Kidney epithelial cell (primary cell): ENCODE measurements at regions not wholly inside any gene's neighbourhood (a gene's known extent, or its start where the extent isn't known, plus 50 kb on each side); places are given as distances from the start of the nearest gene placed in this dataset.

ENCODE experiments used
- DNase-seq: peaks from one replicate; pipeline ENCODE4 v3.0.0-alpha.2; 2010; ENCODE audit warnings: low read depth
- H3K27me3 ChIP-seq: 2 replicates; pipeline ENCODE4 v1.6.0; 2011; ENCODE audit warnings: low read length; ENCODE audit not compliant: control insufficient read depth, insufficient read depth
- H3K36me3 ChIP-seq: 2 replicates; pipeline ENCODE4 v1.5.1; 2011; ENCODE audit warnings: low read length; ENCODE audit not compliant: control insufficient read depth, insufficient read depth
- H3K4me3 ChIP-seq: 2 replicates; pipeline ENCODE4 v1.5.1; 2011; ENCODE audit warnings: low read depth, mild to moderate bottlenecking, control low read depth, low read length
- TF ChIP-seq, protein P1 (sequence below): IDR thresholded peaks from 2 replicates; pipeline ENCODE4 v1.5.1; 2011; ENCODE audit warnings: mild to moderate bottlenecking, moderate library complexity, low read length, control low read depth, inconsistent platforms; ENCODE audit not compliant: insufficient read depth, poor library complexity, severe bottlenecking

DNA sequence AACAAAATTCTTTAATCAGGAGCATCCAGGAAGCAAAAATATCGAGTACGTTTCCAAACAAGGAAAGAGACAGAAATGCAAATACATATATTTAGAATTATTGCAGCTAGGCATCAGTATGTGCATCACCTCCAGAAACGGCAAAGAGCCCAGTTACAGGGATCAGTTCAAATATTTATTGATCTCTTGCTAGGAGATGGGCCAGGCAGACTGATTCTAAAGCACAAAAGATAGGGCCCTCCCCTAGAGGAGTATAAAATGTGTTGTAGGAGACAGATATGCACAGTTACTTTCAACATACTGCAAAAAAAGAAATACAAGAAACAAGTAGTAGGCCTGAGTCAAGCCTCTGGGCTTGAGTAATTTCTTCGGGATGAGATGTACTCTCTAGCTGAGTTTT, 80.7 kb upstream of the NHSL1 start:
- Histone ChIP-seq H3K36me3 (no peaks in the 10 kb centered on the region), H3K4me3 (no peak overlapping the region), H3K27me3 (no peaks in the 10 kb centered on the region)
- DNase-seq = no peak
- TF ChIP-seq, protein P1, sequence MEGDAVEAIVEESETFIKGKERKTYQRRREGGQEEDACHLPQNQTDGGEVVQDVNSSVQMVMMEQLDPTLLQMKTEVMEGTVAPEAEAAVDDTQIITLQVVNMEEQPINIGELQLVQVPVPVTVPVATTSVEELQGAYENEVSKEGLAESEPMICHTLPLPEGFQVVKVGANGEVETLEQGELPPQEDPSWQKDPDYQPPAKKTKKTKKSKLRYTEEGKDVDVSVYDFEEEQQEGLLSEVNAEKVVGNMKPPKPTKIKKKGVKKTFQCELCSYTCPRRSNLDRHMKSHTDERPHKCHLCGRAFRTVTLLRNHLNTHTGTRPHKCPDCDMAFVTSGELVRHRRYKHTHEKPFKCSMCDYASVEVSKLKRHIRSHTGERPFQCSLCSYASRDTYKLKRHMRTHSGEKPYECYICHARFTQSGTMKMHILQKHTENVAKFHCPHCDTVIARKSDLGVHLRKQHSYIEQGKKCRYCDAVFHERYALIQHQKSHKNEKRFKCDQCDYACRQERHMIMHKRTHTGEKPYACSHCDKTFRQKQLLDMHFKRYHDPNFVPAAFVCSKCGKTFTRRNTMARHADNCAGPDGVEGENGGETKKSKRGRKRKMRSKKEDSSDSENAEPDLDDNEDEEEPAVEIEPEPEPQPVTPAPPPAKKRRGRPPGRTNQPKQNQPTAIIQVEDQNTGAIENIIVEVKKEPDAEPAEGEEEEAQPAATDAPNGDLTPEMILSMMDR = no peak

DNA sequence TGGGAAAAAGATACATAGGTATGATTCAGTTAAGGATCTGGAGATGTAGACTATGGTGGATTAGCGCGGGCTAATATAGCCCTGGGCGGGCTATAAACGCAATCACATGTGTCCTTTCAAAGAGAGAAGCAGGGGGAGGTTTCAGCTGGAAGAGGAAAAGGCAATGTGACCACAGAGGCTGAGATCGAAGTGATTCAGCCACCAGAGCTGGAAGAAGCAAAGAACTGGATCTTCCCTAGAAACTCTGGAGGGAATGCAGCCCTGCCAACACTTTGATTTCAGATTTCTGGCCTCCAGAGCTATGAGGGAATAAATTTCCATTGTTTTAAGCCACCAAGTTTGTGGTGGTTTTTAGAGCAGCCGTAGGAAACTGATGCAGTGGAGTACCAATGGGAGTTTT, 81.5 kb upstream of the NHSL1 start:
- no peak overlapping the region for H3K4me3 ChIP-seq
- TF ChIP-seq, protein P1 = no peak
- no peaks in the 10 kb centered on the region for H3K27me3 ChIP-seq
- H3K36me3 ChIP-seq = no peaks in the 10 kb centered on the region
- no peak for DNase-seq

DNA sequence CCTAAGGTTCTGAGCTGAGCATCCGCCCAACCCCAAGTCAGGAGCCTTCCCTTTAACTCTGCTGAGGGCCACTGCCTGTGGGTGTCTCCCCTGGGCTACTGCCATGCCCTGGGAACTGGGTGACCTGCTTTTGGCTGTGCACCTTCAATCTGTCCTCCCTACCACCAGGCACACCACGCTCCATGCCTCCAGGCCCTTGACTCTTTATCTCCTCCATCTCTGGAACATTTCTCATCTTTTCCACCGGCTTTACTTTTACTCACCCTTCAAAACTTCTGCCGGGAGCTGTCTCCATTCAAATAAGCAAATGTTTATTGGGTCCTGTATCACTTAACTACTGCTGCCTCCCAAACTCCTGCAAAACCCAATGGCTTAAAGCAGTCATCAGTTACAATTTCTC, 83.3 kb upstream of the NHSL1 start:
- TF ChIP-seq, protein P1 = no peak
- no peaks in the 10 kb centered on the region for H3K27me3 ChIP-seq
- H3K36me3 ChIP-seq = no peaks in the 10 kb centered on the region
- H3K4me3 ChIP-seq = no peak overlapping the region
- DNase-seq = no peak

DNA sequence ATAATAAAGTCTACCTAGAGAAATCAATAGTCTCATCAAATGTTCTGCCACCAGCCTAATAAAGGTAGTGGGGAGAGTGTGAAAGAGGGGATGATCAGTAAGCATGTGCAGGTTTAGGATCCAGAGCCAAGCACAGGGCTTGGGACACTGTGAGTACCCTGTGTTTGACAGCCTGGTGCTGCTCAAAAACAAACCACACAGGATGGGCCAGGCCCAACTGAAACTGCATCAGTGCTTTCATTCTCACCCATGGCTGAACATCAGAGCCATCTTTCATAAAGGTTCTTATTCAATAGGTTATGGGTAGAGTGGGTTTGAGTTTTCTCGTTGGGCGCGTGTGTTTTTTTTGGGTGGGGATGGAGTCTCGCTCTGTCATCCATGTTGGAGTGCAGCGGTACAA, 87.3 kb upstream of the NHSL1 start:
- Histone ChIP-seq H3K4me3 (no peak overlapping the region), H3K27me3 (no peaks in the 10 kb centered on the region), H3K36me3 (no peaks in the 10 kb centered on the region)
- TF ChIP-seq, protein P1 = no peak
- no peak for DNase-seq

DNA sequence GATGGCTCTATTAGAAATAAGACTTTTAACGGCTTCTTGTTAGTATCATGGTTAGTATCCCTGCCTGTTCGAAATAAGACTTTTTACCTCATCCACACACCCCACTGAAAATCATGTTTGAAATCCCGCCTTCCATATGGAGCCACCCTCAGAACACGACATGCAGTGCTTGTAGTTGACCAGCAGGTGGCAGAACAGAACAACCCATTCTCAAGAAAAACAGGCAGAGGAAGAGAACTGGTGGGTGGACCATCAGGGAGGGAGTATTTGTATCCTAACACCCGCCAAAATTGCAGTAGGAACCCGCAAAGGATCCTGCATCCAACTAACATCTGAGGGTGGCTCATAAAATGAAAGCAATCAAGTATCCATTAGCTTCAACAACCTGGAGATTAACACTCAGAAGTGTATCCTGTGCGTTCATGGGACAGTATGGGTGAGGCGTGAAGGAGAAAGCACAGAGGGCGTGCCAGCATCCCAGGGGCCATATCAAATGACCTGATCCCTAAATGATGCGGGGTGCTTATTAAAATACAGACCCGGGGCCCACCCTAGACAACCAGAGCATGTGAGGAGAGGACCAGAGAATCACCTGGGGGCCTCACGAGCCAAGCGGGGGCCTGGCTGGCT, 89.6 kb upstream of the NHSL1 start:
- Histone ChIP-seq H3K36me3 (no peaks in the 10 kb centered on the region), H3K27me3 (no peaks in the 10 kb centered on the region), H3K4me3 (no peak overlapping the region)
- TF ChIP-seq, protein P1 = peak; percentile 88
- peak; percentile 25 for DNase-seq
